ENCODE measurements at regions not wholly inside any gene's neighbourhood (a gene's known extent, or its start where the extent isn't known, plus 50 kb on each side); places are given as distances from the start of the nearest gene placed in this dataset.
"Not testable (repeated sequence)": the region's sequence is repeated elsewhere in the genome, so short reads cannot be mapped to it uniquely, and the experiment has no call there.

- no peak for DNase-seq (ENCODE audit: low read depth in 3 of 3)
These were observed 524.1 kb downstream of the TRIML1 start for GRCh38 chr4:188663369-188663768.

- no peak for DNase-seq (ENCODE audit: low read depth in 3 of 3)
These were observed 526.5 kb downstream of the TRIML1 start for GRCh38 chr4:188665491-188666457.

GRCh38 chr4:188678691-188679090 is 539.5 kb downstream of the TRIML1 start:
- not testable (repeated sequence) for DNase-seq (ENCODE audit: low read depth in 3 of 3)

GRCh38 chr4:188680004-188680666 is 540.9 kb downstream of the TRIML1 start:
- DNase-seq (ENCODE audit: low read depth in 3 of 3), result no peak

- DNase-seq (ENCODE audit: low read depth in 3 of 3), result no peak
These were observed 541.4 kb downstream of the TRIML1 start for GRCh38 chr4:188680667-188681063.

GRCh38 chr4:188682321-188682720 is 543.1 kb downstream of the TRIML1 start:
- no peak for DNase-seq (ENCODE audit: low read depth in 3 of 3)

GRCh38 chr4:188683571-188683970 is 544.3 kb downstream of the TRIML1 start:
- no peak for DNase-seq (ENCODE audit: low read depth in 3 of 3)

- no peak for DNase-seq (ENCODE audit: low read depth in 3 of 3)
These were observed 549.7 kb downstream of the TRIML1 start for GRCh38 chr4:188688956-188689355.

- no peak for DNase-seq (ENCODE audit: low read depth in 3 of 3)
These were observed 552.6 kb downstream of the TRIML1 start for GRCh38 chr4:188691811-188692210.

- no peak for DNase-seq (ENCODE audit: low read depth in 3 of 3)
These were observed 556.0 kb downstream of the TRIML1 start for GRCh38 chr4:188695261-188695660.

GRCh38 chr4:188697243-188697642 is 558.0 kb downstream of the TRIML1 start:
- DNase-seq (ENCODE audit: low read depth in 3 of 3), result no peak

GRCh38 chr4:188701952-188702351 is 562.7 kb downstream of the TRIML1 start:
- DNase-seq (ENCODE audit: low read depth in 3 of 3), result no peak

- DNase-seq (ENCODE audit: low read depth in 3 of 3), result no peak
These were observed 565.0 kb downstream of the TRIML1 start for GRCh38 chr4:188704288-188704687.

- DNase-seq (ENCODE audit: low read depth in 3 of 3), result no peak
These were observed 567.8 kb downstream of the TRIML1 start for GRCh38 chr4:188707036-188707435.

- no peak for DNase-seq (ENCODE audit: low read depth in 3 of 3)
These were observed 575.3 kb downstream of the TRIML1 start for GRCh38 chr4:188714501-188714900.

- DNase-seq (ENCODE audit: low read depth in 3 of 3), result no peak
These were observed 575.7 kb downstream of the TRIML1 start for GRCh38 chr4:188714907-188715306.

GRCh38 chr4:188717661-188718060 is 578.4 kb downstream of the TRIML1 start:
- DNase-seq (ENCODE audit: low read depth in 3 of 3), result no peak

GRCh38 chr4:188719794-188720193 is 580.6 kb downstream of the TRIML1 start:
- DNase-seq (ENCODE audit: low read depth in 3 of 3), result no peak

GRCh38 chr4:188722911-188723310 is 583.7 kb downstream of the TRIML1 start:
- DNase-seq (ENCODE audit: low read depth in 3 of 3), result no peak

GRCh38 chr4:188727746-188728145 is 588.5 kb downstream of the TRIML1 start:
- DNase-seq (ENCODE audit: low read depth in 3 of 3), result no peak

GRCh38 chr4:188728359-188728758 is 589.1 kb downstream of the TRIML1 start:
- DNase-seq (ENCODE audit: low read depth in 3 of 3), result no peak

- DNase-seq (ENCODE audit: low read depth in 3 of 3), result no peak
These were observed 592.9 kb downstream of the TRIML1 start for GRCh38 chr4:188732131-188732530.

- no peak for DNase-seq (ENCODE audit: low read depth in 3 of 3)
These were observed 595.8 kb downstream of the TRIML1 start for GRCh38 chr4:188735082-188735481.

All from stimulated activated CD4-positive, alpha-beta T cell treated with anti-CD3 and anti-CD28 coated beads, TNF-alpha, amount 100 ng/mL, for 48 hours (primary cell).